ENCODE measurements at regions not wholly inside any gene's neighbourhood (a gene's known extent, or its start where the extent isn't known, plus 50 kb on each side); places are given as distances from the start of the nearest gene placed in this dataset.

- Histone ChIP-seq H3K9ac (ENCODE audit: insufficient read depth, low read length) (no peak overlapping the region), H3K9me3 (ENCODE audit: control insufficient read depth, insufficient read depth, low read depth, low read length) (no peaks in the 10 kb centered on the region), H3K4me2 (ENCODE audit: extremely low read depth, insufficient read depth, low read length) (no peak overlapping the region), H2AFZ (ENCODE audit: low read length) (no peak overlapping the region), H3K79me2 (ENCODE audit: control insufficient read depth, insufficient read depth, low read length) (no peaks in the 10 kb centered on the region), H3K4me3 (replicated peaks in 1 of 4; ENCODE audit: control extremely low read depth in 1 of 4, insufficient read depth in 1 of 4, low read depth in 3 of 4, low read length in 4 of 4) (no peak overlapping the region), H3K27me3 (ENCODE audit: control insufficient read depth, insufficient read depth, low read length) (no peaks in the 10 kb centered on the region), H3K4me1 (ENCODE audit: control insufficient read depth, extremely low read depth, insufficient read depth, low read length) (no peaks in the 10 kb centered on the region), H3K27ac (ENCODE audit: insufficient read depth, low read length) (no peak overlapping the region), H4K20me1 (ENCODE audit: control insufficient read depth, extremely low read depth, insufficient read depth, low read length) (no peaks in the 10 kb centered on the region), H3K36me3 (ENCODE audit: control insufficient read depth, insufficient read depth, low read length) (no peaks in the 10 kb centered on the region)
- no peak for DNase-seq (ENCODE audit: low read depth in 2 of 2)
- TF ChIP-seq, protein P1, sequence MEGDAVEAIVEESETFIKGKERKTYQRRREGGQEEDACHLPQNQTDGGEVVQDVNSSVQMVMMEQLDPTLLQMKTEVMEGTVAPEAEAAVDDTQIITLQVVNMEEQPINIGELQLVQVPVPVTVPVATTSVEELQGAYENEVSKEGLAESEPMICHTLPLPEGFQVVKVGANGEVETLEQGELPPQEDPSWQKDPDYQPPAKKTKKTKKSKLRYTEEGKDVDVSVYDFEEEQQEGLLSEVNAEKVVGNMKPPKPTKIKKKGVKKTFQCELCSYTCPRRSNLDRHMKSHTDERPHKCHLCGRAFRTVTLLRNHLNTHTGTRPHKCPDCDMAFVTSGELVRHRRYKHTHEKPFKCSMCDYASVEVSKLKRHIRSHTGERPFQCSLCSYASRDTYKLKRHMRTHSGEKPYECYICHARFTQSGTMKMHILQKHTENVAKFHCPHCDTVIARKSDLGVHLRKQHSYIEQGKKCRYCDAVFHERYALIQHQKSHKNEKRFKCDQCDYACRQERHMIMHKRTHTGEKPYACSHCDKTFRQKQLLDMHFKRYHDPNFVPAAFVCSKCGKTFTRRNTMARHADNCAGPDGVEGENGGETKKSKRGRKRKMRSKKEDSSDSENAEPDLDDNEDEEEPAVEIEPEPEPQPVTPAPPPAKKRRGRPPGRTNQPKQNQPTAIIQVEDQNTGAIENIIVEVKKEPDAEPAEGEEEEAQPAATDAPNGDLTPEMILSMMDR (conservative IDR thresholded peaks at IDR 0.05 in 1 of 2, IDR thresholded peaks at IDR 0.05 in 1 of 2; ENCODE audit: low read depth in 1 of 2, low read length in 2 of 2) = no peak
- TF ChIP-seq EZH2 (IDR thresholded peaks at IDR 0.05; ENCODE audit: low read length, missing control alignments) = no peak
Observed at GRCh38 chr11:23520226-23520960, 660.1 kb upstream of the CCDC179 start.

DNA sequence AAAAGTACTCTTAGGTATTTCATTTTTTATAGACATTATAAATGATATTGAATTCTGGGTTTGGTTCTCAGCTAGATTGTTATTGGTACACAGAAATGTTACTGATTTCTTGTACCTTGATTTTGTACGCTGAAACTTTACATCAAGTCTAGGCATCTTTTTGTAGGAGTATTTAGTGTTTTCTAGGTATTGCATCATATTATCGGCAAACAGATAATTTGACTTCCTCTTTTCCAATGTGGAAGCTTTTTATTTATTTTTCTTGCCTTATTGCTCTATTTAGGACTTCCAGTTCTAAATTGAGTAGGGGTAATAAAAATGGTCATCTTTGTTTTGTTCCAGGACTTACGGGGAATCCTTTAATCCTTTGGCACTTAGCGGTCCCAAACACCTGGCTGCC, 676.6 kb upstream of the CCDC179 start:
- TF ChIP-seq, protein P1 (conservative IDR thresholded peaks at IDR 0.05 in 1 of 2, IDR thresholded peaks at IDR 0.05 in 1 of 2; ENCODE audit: low read depth in 1 of 2, low read length in 2 of 2) = no peak
- TF ChIP-seq EZH2 (IDR thresholded peaks at IDR 0.05; ENCODE audit: low read length, missing control alignments) = no peak
- no peaks in the 10 kb centered on the region for H3K79me2 ChIP-seq (ENCODE audit: control insufficient read depth, insufficient read depth, low read length)

DNA sequence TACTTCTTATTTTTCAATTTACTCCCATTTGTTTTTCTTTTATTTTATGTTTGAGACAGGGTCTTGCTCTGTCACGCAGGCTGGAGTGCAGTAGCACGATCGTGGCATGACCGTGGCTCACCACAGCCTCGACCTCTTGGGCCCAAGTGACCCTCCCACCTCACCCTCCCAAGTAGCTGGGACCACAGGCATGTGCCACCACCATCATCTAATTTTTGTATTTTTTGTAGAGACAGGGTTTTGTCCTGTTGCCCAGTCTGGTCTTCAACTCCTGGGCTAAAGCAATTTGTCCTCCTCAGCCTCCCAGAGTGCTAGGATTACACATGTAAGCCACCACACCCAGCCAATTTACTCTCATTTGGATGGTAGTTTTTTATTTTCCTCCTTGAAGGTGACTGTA, 679.3 kb upstream of the CCDC179 start:
- Histone ChIP-seq H3K4me1 (ENCODE audit: control insufficient read depth, extremely low read depth, insufficient read depth, low read length) (no peaks in the 10 kb centered on the region), H3K79me2 (ENCODE audit: control insufficient read depth, insufficient read depth, low read length) (no peaks in the 10 kb centered on the region), H3K9me3 (ENCODE audit: control insufficient read depth, insufficient read depth, low read depth, low read length) (no peaks in the 10 kb centered on the region), H3K27me3 (ENCODE audit: control insufficient read depth, insufficient read depth, low read length) (no peaks in the 10 kb centered on the region), H3K4me2 (ENCODE audit: extremely low read depth, insufficient read depth, low read length) (no peak overlapping the region), H4K20me1 (ENCODE audit: control insufficient read depth, extremely low read depth, insufficient read depth, low read length) (no peaks in the 10 kb centered on the region), H3K4me3 (replicated peaks in 1 of 4; ENCODE audit: control extremely low read depth in 1 of 4, insufficient read depth in 1 of 4, low read depth in 3 of 4, low read length in 4 of 4) (peak overlapping the region in 1 of 4 experiments; percentile 25), H3K27ac (ENCODE audit: insufficient read depth, low read length) (no peak overlapping the region), H2AFZ (ENCODE audit: low read length) (no peak overlapping the region), H3K36me3 (ENCODE audit: control insufficient read depth, insufficient read depth, low read length) (no peaks in the 10 kb centered on the region), H3K9ac (ENCODE audit: insufficient read depth, low read length) (no peak overlapping the region)
- TF ChIP-seq EZH2 (IDR thresholded peaks at IDR 0.05; ENCODE audit: low read length, missing control alignments) = no peak
- TF ChIP-seq, protein P1 (conservative IDR thresholded peaks at IDR 0.05 in 1 of 2, IDR thresholded peaks at IDR 0.05 in 1 of 2; ENCODE audit: low read depth in 1 of 2, low read length in 2 of 2) = no peak
- DNase-seq (ENCODE audit: low read depth in 2 of 2) = peak; percentile 14 to 59

More for the DNA sequence above, 676.6 kb upstream of the CCDC179 start:
- H4K20me1 ChIP-seq (ENCODE audit: control insufficient read depth, extremely low read depth, insufficient read depth, low read length) = no peaks in the 10 kb centered on the region
- H3K4me3 ChIP-seq (replicated peaks in 1 of 4; ENCODE audit: control extremely low read depth in 1 of 4, insufficient read depth in 1 of 4, low read depth in 3 of 4, low read length in 4 of 4) = no peak overlapping the region
- no peak for DNase-seq (ENCODE audit: low read depth in 2 of 2)
- no peak overlapping the region for H2AFZ ChIP-seq (ENCODE audit: low read length)
- H3K27me3 ChIP-seq (ENCODE audit: control insufficient read depth, insufficient read depth, low read length) = no peaks in the 10 kb centered on the region
- no peaks in the 10 kb centered on the region for H3K4me1 ChIP-seq (ENCODE audit: control insufficient read depth, extremely low read depth, insufficient read depth, low read length)
- H3K9me3 ChIP-seq (ENCODE audit: control insufficient read depth, insufficient read depth, low read depth, low read length) = no peaks in the 10 kb centered on the region
- no peak overlapping the region for H3K4me2 ChIP-seq (ENCODE audit: extremely low read depth, insufficient read depth, low read length)
- H3K9ac ChIP-seq (ENCODE audit: insufficient read depth, low read length) = no peak overlapping the region
- H3K36me3 ChIP-seq (ENCODE audit: control insufficient read depth, insufficient read depth, low read length) = no peaks in the 10 kb centered on the region
- H3K27ac ChIP-seq (ENCODE audit: insufficient read depth, low read length) = no peak overlapping the region
